AG04449 (cell line): ENCODE measurements at regions not wholly inside any gene's neighbourhood (a gene's known extent, or its start where the extent isn't known, plus 50 kb on each side); places are given as distances from the start of the nearest gene placed in this dataset.

Source experiments
- CTCF ChIA-PET: fragments of 350-600 bp; formaldehyde crosslinking; extraction: SDS; loops from one replicate; lab custom pipeline; 2021; ENCODE audit warnings: antibody characterized with exemption; lab: Yijun Ruan, JAX
- POLR2A ChIA-PET: fragments of 400-600, 350-600 bp; formaldehyde crosslinking; extraction: SDS; loops from one replicate; lab custom pipeline; 2020; ENCODE audit warnings: antibody characterized with exemption, inconsistent platforms; lab: Yijun Ruan, JAX
- DNase-seq: peaks from one replicate; pipeline ENCODE4 v3.0.0-alpha.2; 2010; ENCODE audit warnings: low read depth, low spot score
- H3K4me3 ChIP-seq: 2 replicates; pipeline ENCODE4 v1.5.1; 2011; ENCODE audit warnings: low read depth, mild to moderate bottlenecking, control low read depth, low read length
- TF ChIP-seq, protein P1 (sequence below): IDR thresholded peaks from one replicate; pipeline ENCODE4 v1.5.1; 2011; ENCODE audit warnings: mild to moderate bottlenecking, moderate library complexity, low read length, control low read depth, inconsistent platforms; ENCODE audit not compliant: insufficient read depth; ENCODE audit errors: missing control alignments

DNA sequence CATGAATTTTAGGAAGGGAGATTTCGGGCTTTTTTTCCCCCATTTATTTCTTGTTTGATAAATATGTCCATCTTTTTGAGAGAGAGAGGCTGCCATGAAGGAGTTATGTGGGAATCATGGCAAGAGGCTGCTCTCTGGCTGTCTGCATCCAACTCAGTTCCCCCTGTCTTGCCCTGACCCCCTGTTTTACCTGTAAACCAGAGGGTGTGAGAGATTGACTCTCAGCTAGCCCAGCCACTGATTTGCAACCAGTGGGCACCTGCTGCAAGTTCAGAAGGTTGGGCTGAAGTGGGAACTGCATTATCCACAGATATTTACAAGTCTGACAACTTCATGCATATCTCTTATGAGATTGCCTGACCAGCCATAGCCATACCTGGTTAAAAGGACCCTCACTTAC lies 625.4 kb upstream of the FANCL start:
- ChIA-PET POLR2A (no interaction called here), CTCF (no interaction called here)
- TF ChIP-seq, protein P1, sequence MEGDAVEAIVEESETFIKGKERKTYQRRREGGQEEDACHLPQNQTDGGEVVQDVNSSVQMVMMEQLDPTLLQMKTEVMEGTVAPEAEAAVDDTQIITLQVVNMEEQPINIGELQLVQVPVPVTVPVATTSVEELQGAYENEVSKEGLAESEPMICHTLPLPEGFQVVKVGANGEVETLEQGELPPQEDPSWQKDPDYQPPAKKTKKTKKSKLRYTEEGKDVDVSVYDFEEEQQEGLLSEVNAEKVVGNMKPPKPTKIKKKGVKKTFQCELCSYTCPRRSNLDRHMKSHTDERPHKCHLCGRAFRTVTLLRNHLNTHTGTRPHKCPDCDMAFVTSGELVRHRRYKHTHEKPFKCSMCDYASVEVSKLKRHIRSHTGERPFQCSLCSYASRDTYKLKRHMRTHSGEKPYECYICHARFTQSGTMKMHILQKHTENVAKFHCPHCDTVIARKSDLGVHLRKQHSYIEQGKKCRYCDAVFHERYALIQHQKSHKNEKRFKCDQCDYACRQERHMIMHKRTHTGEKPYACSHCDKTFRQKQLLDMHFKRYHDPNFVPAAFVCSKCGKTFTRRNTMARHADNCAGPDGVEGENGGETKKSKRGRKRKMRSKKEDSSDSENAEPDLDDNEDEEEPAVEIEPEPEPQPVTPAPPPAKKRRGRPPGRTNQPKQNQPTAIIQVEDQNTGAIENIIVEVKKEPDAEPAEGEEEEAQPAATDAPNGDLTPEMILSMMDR: no peak
- no peak overlapping the region for H3K4me3 ChIP-seq
- DNase-seq: no peak

DNA sequence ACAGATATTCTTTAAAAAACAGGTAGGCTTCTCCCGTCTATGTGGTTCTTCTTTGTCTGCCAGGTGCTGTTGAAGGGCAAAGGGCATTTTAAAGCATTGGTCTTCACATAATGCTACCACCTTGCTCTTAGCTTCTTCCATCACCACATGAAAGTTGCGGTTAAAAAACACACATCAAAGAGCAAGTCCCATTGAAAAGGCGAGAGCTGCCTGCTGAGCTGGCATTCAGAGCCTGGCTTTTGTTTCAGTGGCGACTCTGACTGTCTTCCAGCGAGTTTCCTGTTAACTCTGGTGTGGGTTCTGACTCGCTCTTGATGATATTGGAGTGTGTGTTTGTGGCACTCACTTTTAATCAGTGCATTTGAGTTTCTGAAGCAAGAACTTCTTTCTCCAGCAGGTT lies 624.9 kb upstream of the FANCL start:
- DNase-seq: no peak
- TF ChIP-seq, protein P1: no peak
- H3K4me3 ChIP-seq: no peak overlapping the region
- ChIA-PET POLR2A (no interaction called here), CTCF (no interaction called here)

DNA sequence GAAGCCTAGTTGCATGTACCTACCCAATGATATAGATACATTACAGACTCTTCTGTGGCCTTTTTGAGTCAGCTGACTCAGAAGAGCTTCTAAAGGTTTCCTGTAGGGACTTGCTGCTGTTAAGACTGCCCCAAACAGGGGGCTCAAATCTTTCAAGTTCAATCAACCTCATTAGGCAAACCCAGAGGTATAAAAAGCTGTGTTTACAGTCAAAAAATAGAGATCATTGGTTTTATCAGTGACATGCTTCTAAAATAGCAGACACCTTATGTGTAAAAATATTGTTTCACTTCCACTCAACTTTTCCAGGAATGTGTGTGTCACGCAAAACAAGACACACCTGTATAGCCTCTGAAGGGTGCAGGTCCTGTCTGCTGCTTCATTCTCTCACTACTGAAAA lies 624.3 kb upstream of the FANCL start:
- TF ChIP-seq, protein P1: no peak
- no peak for DNase-seq
- CTCF ChIA-PET: no interaction called here
- H3K4me3 ChIP-seq: no peak overlapping the region
- POLR2A ChIA-PET: no interaction called here

DNA sequence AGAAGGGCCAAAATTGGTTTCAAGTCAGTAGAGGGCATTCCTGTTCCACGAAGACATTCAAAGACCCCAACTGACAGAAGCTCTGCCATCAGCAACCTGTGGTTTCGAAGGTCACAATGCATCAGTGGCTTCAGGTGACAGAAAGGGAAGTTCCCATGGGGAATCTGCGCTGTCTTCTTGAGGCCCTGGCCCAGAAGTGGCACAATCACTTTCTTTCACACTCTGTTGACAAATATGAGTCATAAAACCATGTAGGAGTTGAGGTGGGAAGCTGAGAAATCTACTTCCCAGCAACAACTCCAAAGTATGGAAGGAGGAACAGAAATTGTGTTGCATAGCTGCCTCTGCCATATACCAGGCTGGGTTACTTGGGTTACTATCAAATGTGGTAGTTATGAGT lies 621.1 kb upstream of the FANCL start:
- ChIA-PET CTCF (no interaction called here), POLR2A (no interaction called here)
- TF ChIP-seq, protein P1: no peak
- H3K4me3 ChIP-seq: no peak overlapping the region
- DNase-seq: no peak

DNA sequence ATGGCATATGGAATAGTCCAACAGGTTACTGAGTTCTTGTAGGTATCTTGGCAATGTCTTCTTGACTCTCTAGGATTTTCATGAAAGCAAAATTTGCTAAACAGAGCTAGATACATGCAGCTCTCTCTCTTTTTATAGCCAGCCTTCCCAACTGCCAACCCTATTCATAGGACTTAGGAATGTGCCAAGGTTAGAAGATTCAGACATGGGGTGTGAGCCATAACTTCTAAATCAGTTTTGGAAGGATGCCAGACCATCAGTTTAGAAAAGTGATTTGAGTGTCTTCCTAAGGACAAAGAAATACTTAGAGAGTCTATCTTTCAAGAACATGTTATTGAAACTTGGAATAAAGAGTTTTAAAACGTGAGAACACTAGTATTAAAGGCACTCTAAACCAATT lies 619.5 kb upstream of the FANCL start:
- TF ChIP-seq, protein P1: no peak
- ChIA-PET CTCF (no interaction called here), POLR2A (no interaction called here)
- DNase-seq: no peak
- H3K4me3 ChIP-seq: no peak overlapping the region

DNA sequence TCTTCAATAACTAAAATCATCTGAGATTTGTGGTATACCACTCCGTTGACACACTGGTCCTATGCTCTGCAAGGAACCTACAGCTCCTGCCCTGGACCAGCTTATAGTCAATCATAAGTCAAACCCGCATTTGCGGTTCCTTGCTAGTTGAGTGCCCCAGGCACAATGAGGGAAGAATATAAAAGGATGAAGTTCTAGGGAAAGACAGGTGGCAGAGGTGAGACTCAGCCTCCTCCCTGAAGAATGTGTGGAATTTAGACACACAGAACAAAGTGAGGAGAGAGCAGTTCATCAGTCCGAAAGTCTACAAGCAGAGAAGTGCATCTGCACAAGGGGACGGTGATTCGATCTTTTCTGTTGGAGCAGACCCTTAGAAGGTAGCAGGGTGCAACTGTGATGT lies 615.0 kb upstream of the FANCL start:
- TF ChIP-seq, protein P1: no peak
- H3K4me3 ChIP-seq: no peak overlapping the region
- ChIA-PET CTCF (no interaction called here), POLR2A (no interaction called here)
- no peak for DNase-seq
